SK-N-SH treated with all-trans-retinoic acid at 6 μM for 48 hours (cell line): ENCODE measurements at regions not wholly inside any gene's neighbourhood (a gene's known extent, or its start where the extent isn't known, plus 50 kb on each side); places are given as distances from the start of the nearest gene placed in this dataset.

Experiments
- ATAC-seq: fragments of 200-7000 bp; cut with Tn5 transposase; 3 replicates; pipeline ENCODE4 v1.9.1; 2020; ENCODE audit warnings: mild to moderate bottlenecking, moderate library complexity
- BACH2 ChIP-seq: fragments of 250-450 bp; sonication (Bioruptor Pico); IDR thresholded peaks from 2 replicates; pipeline ENCODE4 v1.9.0; 2021; ENCODE audit warnings: mild to moderate bottlenecking, borderline replicate concordance
- CREB5 ChIP-seq: fragments of 250-450 bp; sonication (Bioruptor Pico); IDR thresholded peaks from 2 replicates; pipeline ENCODE4 v1.5.1; 2020; ENCODE audit warnings: low read depth, mild to moderate bottlenecking, moderate library complexity
- CSRNP3 ChIP-seq: fragments of 250-450 bp; sonication (Bioruptor Pico); IDR thresholded peaks from 2 replicates; pipeline ENCODE4 v1.5.1; 2021; ENCODE audit warnings: mild to moderate bottlenecking, moderate library complexity
- ESRRG ChIP-seq: fragments of 250-450 bp; sonication (Bioruptor Pico); IDR thresholded peaks from 2 replicates; pipeline ENCODE4 v1.6.1; 2021; ENCODE audit warnings: mild to moderate bottlenecking
- GLIS3 ChIP-seq: fragments of 250-450 bp; sonication (Bioruptor Pico); IDR thresholded peaks from 2 replicates; pipeline ENCODE4 v1.5.0; 2020; ENCODE audit warnings: mild to moderate bottlenecking, moderate library complexity
- ISL1 ChIP-seq: fragments of 250-450 bp; sonication (Bioruptor Pico); IDR thresholded peaks from 2 replicates; pipeline ENCODE4 v2.1.2; 2022; ENCODE audit warnings: mild to moderate bottlenecking, moderate library complexity
- OSR1 ChIP-seq: fragments of 250-450 bp; sonication (Bioruptor Pico); IDR thresholded peaks from 2 replicates; pipeline ENCODE4 v1.8.0; 2022; ENCODE audit warnings: moderate library complexity, mild to moderate bottlenecking, inconsistent platforms
- PATZ1 ChIP-seq: fragments of 250-450 bp; sonication (Bioruptor Pico); IDR thresholded peaks from 2 replicates; pipeline ENCODE4 v1.8.0; 2020; ENCODE audit warnings: mild to moderate bottlenecking, moderate library complexity, borderline replicate concordance
- PPARA ChIP-seq: fragments of 250-450 bp; sonication (Bioruptor Pico); IDR thresholded peaks from 2 replicates; pipeline ENCODE4 v1.5.0; 2020; ENCODE audit warnings: mild to moderate bottlenecking, borderline replicate concordance
- RARB ChIP-seq: fragments of 250-450 bp; sonication (Bioruptor Pico); IDR thresholded peaks from 2 replicates; pipeline ENCODE4 v1.8.0; 2021; ENCODE audit warnings: mild to moderate bottlenecking, moderate library complexity
- SNAI2 ChIP-seq: fragments of 250-450 bp; sonication (Bioruptor Pico); IDR thresholded peaks from 2 replicates; pipeline ENCODE4 v1.5.0; 2020; ENCODE audit warnings: mild to moderate bottlenecking, moderate library complexity
- TCF4 ChIP-seq: fragments of 250-450 bp; sonication (Bioruptor Pico); IDR thresholded peaks from 2 replicates; pipeline ENCODE4 v1.8.0; 2021; ENCODE audit warnings: mild to moderate bottlenecking, moderate library complexity, borderline replicate concordance
- TOX ChIP-seq: fragments of 250-450 bp; sonication (Bioruptor Pico); IDR thresholded peaks from 2 replicates; pipeline ENCODE4 v1.8.0; 2021; ENCODE audit warnings: mild to moderate bottlenecking, moderate library complexity, borderline replicate concordance
- ZC3H10 ChIP-seq: fragments of 250-450 bp; sonication (Bioruptor Pico); IDR thresholded peaks from 2 replicates; pipeline ENCODE4 v1.5.1; 2021; ENCODE audit warnings: mild to moderate bottlenecking, moderate library complexity
- ZFP3 ChIP-seq: fragments of 250-450 bp; sonication (Bioruptor Pico); IDR thresholded peaks from 2 replicates; pipeline ENCODE4 v1.5.0; 2020; ENCODE audit warnings: mild to moderate bottlenecking, moderate library complexity
- ZNF70 ChIP-seq: fragments of 450-650 bp; formaldehyde crosslinking; IDR thresholded peaks from 2 replicates; pipeline ENCODE4 v1.5.0; 2020; ENCODE audit warnings: mild to moderate bottlenecking, moderate library complexity
- TF ChIP-seq, protein P1 (sequence below): fragments of 250-450 bp; sonication (Bioruptor Pico); IDR thresholded peaks from 2 replicates; pipeline ENCODE4 v1.5.0; 2020; ENCODE audit warnings: mild to moderate bottlenecking, moderate library complexity
- TF ChIP-seq, protein P2 (sequence below): fragments of 250-450 bp; sonication (Bioruptor Pico); IDR thresholded peaks from 2 replicates; pipeline ENCODE4 v1.8.0; 2021; ENCODE audit warnings: low read depth, mild to moderate bottlenecking, moderate library complexity, borderline replicate concordance

DNA sequence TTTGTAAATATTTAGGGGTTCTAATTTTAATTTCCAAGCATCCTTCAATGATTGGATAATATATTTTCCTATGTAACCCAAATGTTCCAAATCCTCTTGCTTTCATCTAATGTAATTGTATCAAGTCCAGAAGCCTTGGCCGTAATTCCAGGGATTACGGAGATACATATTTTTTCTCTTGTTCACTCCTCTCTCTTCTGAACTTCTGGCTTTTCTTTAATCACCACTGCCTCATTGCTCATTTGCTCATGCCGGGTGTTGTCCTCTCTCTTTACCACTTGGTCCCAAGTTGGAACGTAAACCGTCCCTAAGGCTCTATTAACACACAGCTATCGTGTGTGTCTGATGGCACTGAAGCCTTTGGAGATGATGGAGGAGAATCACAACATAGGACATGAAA lies 188.7 kb upstream of the COL3A1 start:
- ATAC-seq = no peak
- no peak for TF ChIP-seq ZNF70 (CRISPR knock-in tag)
- TF ChIP-seq OSR1 (CRISPR knock-in tag) = no peak
- no peak for TF ChIP-seq ZFP3 (CRISPR knock-in tag)
- TF ChIP-seq BACH2 (CRISPR knock-in tag) = no peak

DNA sequence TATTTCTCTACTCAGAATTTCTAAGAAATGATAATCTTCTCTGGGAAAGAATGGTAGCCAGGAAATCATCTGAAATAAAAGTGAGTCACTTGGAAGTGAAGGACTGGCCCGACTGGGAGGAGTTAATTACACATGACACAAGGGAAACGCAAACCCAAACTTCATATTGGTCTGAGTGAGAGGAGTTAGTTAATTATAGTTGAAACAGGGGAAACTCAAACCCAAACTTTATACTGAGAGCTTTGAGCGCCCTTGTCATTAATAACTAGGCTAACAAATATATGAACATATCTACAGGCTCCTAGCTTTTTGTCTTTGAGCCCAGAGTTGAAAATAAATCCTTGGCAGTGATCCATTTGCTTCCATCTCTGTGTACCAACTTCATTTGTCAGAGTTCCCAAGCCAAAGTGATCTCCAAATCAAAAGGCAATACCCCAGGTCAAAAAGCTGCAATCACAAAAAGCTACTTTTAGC lies 187.8 kb upstream of the COL3A1 start:
- no peak for TF ChIP-seq OSR1 (CRISPR knock-in tag)
- TF ChIP-seq CREB5 (CRISPR knock-in tag) = no peak
- TF ChIP-seq SNAI2 (CRISPR knock-in tag) = no peak
- no peak for TF ChIP-seq BACH2 (CRISPR knock-in tag)
- peak; percentile 25; the same call in 1 of the 2 replicates for TF ChIP-seq ISL1 (CRISPR knock-in tag)
- TF ChIP-seq ESRRG (CRISPR knock-in tag) = no peak
- no peak for TF ChIP-seq RARB
- TF ChIP-seq PPARA (CRISPR knock-in tag) = no peak
- ATAC-seq = peak; percentile 71

DNA sequence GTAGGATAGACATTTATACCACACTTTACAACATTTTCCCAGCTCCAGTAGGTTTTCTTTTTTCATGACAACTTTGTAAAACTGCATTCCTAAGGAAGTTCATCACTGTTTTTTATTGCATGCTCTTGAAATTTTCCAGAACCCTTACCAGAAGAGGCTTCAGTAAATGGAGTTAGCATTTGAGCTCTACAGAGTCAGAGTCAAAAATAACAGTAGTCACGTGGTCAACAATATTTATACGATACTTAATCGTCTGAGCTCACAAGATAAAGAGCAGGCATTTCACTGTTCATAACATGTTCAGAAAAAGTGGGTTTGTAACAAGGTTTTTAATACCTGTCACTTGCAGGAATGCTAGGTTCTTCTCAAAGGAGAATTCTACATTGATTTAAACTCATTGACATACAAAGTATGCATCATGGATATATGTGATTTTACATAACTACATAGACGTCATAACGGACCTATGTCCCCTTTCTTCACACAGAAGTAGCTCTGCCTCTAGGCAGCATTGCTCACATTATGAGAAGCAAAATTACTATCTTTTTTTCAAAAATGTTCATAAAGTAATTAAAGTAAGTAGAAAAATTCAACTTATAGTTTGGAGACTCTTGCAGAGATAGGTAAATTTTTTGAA lies 187.0 kb upstream of the COL3A1 start:
- TF ChIP-seq ZC3H10 (no peak), CSRNP3 (CRISPR knock-in tag) (no peak), GLIS3 (CRISPR knock-in tag) (no peak), ISL1 (CRISPR knock-in tag) (peak; percentile 85), ZNF70 (CRISPR knock-in tag) (no peak), ZFP3 (CRISPR knock-in tag) (no peak), OSR1 (CRISPR knock-in tag) (no peak), TOX (CRISPR knock-in tag) (0 out of 2 replicates have a peak, but pooled peaks have one; percentile 17), PATZ1 (CRISPR knock-in tag) (peak; percentile 20; the same call in 1 of the 2 replicates)
- TF ChIP-seq, protein P1, sequence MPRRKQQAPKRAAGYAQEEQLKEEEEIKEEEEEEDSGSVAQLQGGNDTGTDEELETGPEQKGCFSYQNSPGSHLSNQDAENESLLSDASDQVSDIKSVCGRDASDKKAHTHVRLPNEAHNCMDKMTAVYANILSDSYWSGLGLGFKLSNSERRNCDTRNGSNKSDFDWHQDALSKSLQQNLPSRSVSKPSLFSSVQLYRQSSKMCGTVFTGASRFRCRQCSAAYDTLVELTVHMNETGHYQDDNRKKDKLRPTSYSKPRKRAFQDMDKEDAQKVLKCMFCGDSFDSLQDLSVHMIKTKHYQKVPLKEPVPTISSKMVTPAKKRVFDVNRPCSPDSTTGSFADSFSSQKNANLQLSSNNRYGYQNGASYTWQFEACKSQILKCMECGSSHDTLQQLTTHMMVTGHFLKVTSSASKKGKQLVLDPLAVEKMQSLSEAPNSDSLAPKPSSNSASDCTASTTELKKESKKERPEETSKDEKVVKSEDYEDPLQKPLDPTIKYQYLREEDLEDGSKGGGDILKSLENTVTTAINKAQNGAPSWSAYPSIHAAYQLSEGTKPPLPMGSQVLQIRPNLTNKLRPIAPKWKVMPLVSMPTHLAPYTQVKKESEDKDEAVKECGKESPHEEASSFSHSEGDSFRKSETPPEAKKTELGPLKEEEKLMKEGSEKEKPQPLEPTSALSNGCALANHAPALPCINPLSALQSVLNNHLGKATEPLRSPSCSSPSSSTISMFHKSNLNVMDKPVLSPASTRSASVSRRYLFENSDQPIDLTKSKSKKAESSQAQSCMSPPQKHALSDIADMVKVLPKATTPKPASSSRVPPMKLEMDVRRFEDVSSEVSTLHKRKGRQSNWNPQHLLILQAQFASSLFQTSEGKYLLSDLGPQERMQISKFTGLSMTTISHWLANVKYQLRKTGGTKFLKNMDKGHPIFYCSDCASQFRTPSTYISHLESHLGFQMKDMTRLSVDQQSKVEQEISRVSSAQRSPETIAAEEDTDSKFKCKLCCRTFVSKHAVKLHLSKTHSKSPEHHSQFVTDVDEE (CRISPR knock-in tag) = no peak
- TF ChIP-seq, all 23 proteins: peak for 3
- peak; percentile 89 for ATAC-seq

- ATAC-seq = peak; percentile 37
- TF ChIP-seq ZFP3 (CRISPR knock-in tag) = no peak
- 0 out of 2 replicates have a peak, but pooled peaks have one; percentile 15 for TF ChIP-seq TCF4
These were observed 186.4 kb upstream of the COL3A1 start for GRCh38 chr2:188787658-188788240.

- TF ChIP-seq, protein P2, sequence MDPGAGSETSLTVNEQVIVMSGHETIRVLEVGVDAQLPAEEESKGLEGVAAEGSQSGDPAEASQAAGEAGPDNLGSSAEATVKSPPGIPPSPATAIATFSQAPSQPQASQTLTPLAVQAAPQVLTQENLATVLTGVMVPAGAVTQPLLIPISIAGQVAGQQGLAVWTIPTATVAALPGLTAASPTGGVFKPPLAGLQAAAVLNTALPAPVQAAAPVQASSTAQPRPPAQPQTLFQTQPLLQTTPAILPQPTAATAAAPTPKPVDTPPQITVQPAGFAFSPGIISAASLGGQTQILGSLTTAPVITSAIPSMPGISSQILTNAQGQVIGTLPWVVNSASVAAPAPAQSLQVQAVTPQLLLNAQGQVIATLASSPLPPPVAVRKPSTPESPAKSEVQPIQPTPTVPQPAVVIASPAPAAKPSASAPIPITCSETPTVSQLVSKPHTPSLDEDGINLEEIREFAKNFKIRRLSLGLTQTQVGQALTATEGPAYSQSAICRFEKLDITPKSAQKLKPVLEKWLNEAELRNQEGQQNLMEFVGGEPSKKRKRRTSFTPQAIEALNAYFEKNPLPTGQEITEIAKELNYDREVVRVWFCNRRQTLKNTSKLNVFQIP = no peak
- peak; percentile 16; the same call in 1 of the 2 replicates for TF ChIP-seq ISL1 (CRISPR knock-in tag)
- ATAC-seq = 0 out of 3 replicates have a peak, but pooled peaks have one; percentile 27
These were observed 185.6 kb upstream of the COL3A1 start for GRCh38 chr2:188788621-188789020.
